Thoracic aorta (tissue), 2 donors: ENCODE measurements at regions not wholly inside any gene's neighbourhood (a gene's known extent, or its start where the extent isn't known, plus 50 kb on each side); places are given as distances from the start of the nearest gene placed in this dataset.

Experiments used
- ATAC-seq: fragments of 150-250 bp; one replicate; pipeline ENCODE4 v1.8.0; 2017; ENCODE audit warnings: low read depth; ENCODE audit not compliant: insufficient number of reproducible peaks, low FRiP score
- DNase-seq: peaks from one replicate; pipeline ENCODE4 v3.0.0-alpha.2; 2020; ENCODE audit warnings: low spot score
- H3K27ac ChIP-seq, 2 donors: fragments of 200-600 bp; sonication (generic); 1 replicate in 1 of 2; 2 replicates in 1 of 2; pipeline ENCODE4 v1.5.1; 2016; ENCODE audit warnings: mild to moderate bottlenecking in 2 of 2, moderate library complexity in 2 of 2
- H3K27me3 ChIP-seq: fragments of 200-600 bp; sonication (generic); replicated peaks from 2 replicates; pipeline ENCODE4 v1.6.0; 2016; ENCODE audit warnings: mild to moderate bottlenecking; ENCODE audit not compliant: insufficient read depth
- H3K36me3 ChIP-seq: fragments of 200-600 bp; sonication (generic); one replicate; pipeline ENCODE4 v1.5.1; 2016
- H3K4me1 ChIP-seq, 2 donors: fragments of 200-600 bp; sonication (generic); 1 replicate in 1 of 2; 2 replicates in 1 of 2; pipeline versions ENCODE4 v1.5.1 to v1.6.0; 2016; ENCODE audit warnings: low read depth in 2 of 2, mild to moderate bottlenecking in 1 of 2; ENCODE audit not compliant: control insufficient read depth in 1 of 2
- H3K4me3 ChIP-seq: fragments of 200-600 bp; sonication (generic); 2 replicates; pipeline ENCODE4 v1.5.1; 2016; ENCODE audit warnings: mild to moderate bottlenecking
- H3K9me3 ChIP-seq: fragments of 200-600 bp; sonication (generic); 2 replicates; pipeline ENCODE4 v1.5.1; 2016
- TF ChIP-seq, protein P1 (sequence below): fragments of 200-600 bp; sonication (generic); IDR thresholded peaks from one replicate; pipeline ENCODE4 v1.5.1; 2019; ENCODE audit warnings: antibody characterized with exemption

DNA sequence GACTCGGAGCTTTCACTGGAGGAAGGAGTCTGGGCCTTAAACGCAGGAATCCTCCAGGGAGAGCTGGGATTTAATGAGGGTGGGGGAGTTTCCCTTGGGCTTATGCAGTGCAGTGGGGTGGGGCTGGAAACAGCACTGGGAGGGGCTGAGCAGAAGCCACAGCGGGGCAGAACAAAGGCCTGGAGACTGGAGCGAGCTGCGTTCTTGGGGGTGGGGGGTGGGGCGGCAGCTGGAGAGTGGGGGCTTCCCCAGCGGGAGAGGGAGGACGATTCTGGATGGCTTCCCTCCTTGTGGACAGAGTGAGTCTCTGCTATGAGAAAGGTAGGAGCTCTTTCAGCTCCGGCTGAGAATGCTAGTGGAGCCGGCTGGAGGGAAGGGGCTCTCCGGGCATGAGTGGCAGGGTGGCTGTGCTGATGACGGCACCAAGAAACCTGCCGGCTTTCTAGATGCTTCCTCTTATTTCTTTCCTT, 406.0 kb downstream of the SEC14L1 start:
- TF ChIP-seq, protein P1, sequence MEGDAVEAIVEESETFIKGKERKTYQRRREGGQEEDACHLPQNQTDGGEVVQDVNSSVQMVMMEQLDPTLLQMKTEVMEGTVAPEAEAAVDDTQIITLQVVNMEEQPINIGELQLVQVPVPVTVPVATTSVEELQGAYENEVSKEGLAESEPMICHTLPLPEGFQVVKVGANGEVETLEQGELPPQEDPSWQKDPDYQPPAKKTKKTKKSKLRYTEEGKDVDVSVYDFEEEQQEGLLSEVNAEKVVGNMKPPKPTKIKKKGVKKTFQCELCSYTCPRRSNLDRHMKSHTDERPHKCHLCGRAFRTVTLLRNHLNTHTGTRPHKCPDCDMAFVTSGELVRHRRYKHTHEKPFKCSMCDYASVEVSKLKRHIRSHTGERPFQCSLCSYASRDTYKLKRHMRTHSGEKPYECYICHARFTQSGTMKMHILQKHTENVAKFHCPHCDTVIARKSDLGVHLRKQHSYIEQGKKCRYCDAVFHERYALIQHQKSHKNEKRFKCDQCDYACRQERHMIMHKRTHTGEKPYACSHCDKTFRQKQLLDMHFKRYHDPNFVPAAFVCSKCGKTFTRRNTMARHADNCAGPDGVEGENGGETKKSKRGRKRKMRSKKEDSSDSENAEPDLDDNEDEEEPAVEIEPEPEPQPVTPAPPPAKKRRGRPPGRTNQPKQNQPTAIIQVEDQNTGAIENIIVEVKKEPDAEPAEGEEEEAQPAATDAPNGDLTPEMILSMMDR = no peak
- H3K27ac ChIP-seq = no peak overlapping the region
- no peak overlapping the region for H3K4me3 ChIP-seq
- H3K4me1 ChIP-seq = peaks cover 4 to 13% of the 10 kb centered on the region in 2 donors
- DNase-seq (no peak), ATAC-seq (no peak)
- no peaks in the 10 kb centered on the region for H3K9me3 ChIP-seq
- H3K27me3 ChIP-seq = no peaks in the 10 kb centered on the region
- H3K36me3 ChIP-seq = no peaks in the 10 kb centered on the region

DNA sequence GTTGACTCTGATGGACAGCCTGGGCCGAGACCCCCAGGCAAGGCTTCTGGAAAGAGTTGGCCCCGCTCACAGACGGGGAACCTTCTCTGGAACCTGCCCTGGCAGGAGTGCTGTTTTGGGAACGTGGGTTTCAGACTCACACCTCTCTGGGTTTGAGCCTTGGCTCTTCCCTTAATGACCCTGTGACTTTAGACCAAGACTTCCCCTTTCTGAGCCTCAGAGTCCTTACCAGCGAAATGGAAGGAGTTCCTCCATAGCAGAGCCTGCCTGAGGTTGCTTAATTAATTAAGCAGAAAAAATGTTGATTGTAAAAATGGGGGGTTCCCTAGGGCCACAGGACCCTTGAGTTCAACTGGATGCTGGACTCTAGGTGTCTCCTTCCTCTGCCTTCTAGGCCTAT, 408.2 kb downstream of the SEC14L1 start:
- TF ChIP-seq, protein P1 = no peak
- no peak overlapping the region for H3K4me3 ChIP-seq
- DNase-seq (no peak), ATAC-seq (no peak)
- no peaks in the 10 kb centered on the region for H3K4me1 ChIP-seq
- H3K9me3 ChIP-seq = no peaks in the 10 kb centered on the region
- H3K27ac ChIP-seq = no peak overlapping the region
- no peaks in the 10 kb centered on the region for H3K27me3 ChIP-seq
- no peaks in the 10 kb centered on the region for H3K36me3 ChIP-seq

DNA sequence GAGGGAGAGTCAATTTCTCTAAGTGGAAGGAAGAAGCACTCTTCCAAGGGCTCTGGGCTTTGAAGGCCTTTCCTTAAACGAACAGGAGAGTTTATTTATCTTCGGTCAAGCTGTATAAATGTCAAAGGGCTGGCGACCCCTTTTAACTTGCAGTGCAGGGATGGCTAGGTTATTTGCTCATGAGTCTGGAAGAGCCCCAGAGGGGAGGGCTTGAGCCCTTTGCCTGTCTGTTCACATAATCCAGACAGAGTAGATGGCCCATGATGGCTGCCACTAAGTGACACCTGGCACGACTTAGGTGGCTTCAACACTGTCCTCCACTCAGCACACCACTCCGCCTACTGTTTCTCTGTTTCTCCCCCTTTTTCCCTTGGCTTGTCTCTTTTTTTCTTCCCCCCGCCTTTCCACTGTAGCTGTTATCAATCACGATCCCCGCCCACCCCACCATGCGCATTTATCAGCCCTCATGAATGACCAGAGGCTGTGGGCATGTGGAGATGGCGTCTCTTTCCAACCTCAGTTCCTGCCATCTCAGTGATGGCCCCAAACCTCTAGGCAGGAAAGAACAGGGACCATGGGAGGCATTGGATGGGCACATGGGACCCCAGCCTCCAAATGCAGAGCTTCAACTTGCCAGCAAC, 408.7 kb upstream of the TNRC6C start:
- Histone ChIP-seq H3K4me1 (peaks cover 0 to under 1% of the 10 kb centered on the region in 2 donors), H3K27ac (no peak overlapping the region), H3K36me3 (no peaks in the 10 kb centered on the region), H3K4me3 (no peak overlapping the region), H3K27me3 (no peaks in the 10 kb centered on the region), H3K9me3 (no peaks in the 10 kb centered on the region)
- DNase-seq (no peak), ATAC-seq (no peak)
- TF ChIP-seq, protein P1 = no peak

DNA sequence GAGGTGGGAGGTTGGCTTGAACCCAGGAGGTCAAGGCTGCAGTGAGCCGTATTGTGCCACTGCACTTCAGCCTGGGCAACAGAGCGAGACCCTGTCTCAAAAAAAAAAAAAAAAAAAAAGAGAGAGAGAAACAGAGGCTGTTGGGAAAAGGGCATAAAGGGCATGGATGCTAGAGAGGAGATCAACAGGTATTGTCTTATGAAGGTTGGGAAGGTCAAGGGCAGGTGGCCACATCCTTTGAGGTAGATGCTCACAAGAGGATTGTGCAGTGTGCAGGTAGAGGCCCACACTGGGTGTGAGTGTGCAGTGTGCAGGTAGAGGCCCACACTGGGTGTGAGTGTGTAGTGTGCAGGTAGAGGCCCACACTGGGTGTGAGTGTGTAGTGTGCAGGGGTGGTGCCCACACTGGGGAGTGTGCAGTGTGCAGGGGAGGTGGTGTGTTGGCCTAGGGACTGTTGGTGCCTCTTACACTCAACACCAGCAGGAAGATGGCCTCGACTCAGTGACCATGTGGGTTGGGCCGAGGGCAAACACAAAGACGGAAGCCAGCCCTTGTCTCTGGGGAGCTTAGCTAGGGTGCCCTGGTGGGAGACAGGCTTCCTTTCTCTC, 404.9 kb upstream of the TNRC6C start:
- H3K36me3 ChIP-seq = no peaks in the 10 kb centered on the region
- no peak overlapping the region for H3K27ac ChIP-seq

DNA sequence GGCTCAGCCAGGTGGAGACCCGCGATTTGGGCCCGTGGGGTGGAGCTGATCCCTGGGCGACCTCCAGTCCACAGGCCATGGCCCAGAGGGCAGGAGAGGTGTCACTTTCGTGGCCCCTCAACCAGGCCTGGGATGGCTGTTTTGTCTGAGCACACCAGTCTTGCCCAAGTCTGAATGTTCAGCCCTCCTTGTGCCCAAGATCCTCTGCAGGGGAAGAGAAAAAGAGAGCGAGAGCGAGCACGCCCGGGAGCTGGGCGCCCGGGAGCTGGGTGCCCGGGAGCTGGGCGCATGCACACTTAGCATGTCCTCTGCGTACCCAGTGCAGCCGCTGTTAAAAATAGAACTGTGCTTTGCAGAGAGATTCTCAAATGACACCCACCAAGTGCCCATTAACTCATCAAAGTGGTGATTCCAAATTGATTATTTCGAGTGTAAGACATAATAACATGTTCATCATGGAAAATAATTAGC, 403.3 kb upstream of the TNRC6C start:
- H3K9me3 ChIP-seq = no peaks in the 10 kb centered on the region
- no peak for DNase-seq
- H3K27me3 ChIP-seq = no peaks in the 10 kb centered on the region
- H3K36me3 ChIP-seq = no peaks in the 10 kb centered on the region
- TF ChIP-seq, protein P1 = no peak
- H3K4me1 ChIP-seq = peaks cover 3 to 13% of the 10 kb centered on the region in 2 donors
- no peak overlapping the region for H3K27ac ChIP-seq
- no peak for ATAC-seq
- H3K4me3 ChIP-seq = peak overlapping the region; percentile 4

More for the DNA sequence above, 404.9 kb upstream of the TNRC6C start:
- DNase-seq (no peak), ATAC-seq (no peak)
- Histone ChIP-seq H3K4me1 (peaks cover 3 to 13% of the 10 kb centered on the region in 2 donors), H3K27me3 (no peaks in the 10 kb centered on the region), H3K9me3 (no peaks in the 10 kb centered on the region), H3K4me3 (no peak overlapping the region)
- TF ChIP-seq, protein P1 = no peak
